ENCODE measurements at regions not wholly inside any gene's neighbourhood (a gene's known extent, or its start where the extent isn't known, plus 50 kb on each side); places are given as distances from the start of the nearest gene placed in this dataset.

DNA sequence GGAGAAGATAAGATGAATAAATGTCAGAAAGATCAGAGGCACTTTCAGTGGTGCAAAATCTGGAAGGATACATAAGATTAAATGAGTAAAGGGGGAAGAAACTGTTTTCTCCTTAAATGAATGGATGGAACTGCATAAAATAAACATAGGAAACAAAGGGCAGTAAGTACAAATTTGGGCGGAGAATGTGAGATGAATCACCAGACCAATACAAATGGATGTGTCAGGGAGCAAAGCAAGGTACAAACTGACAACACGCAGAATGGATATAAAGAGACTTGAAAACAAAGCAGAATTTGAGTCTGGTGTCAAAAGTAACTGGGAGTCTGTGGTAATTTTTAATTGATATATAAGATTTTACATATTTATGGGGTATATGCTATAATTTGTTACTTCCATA is 175.3 kb upstream of the PCDH18 start:
- peaks cover 3% of the 10 kb centered on the region for H3K36me3 Mint-ChIP-seq (ENCODE audit: low read depth)
- DNase-seq (ENCODE audit: low read depth, low spot score): no peak
- H3K4me1 Mint-ChIP-seq: peaks cover 13% of the 10 kb centered on the region
- H3K27me3 Mint-ChIP-seq (ENCODE audit: low read depth): no peaks in the 10 kb centered on the region
- H3K9me3 Mint-ChIP-seq: peaks cover 2% of the 10 kb centered on the region
- no peak overlapping the region for H3K27ac Mint-ChIP-seq (ENCODE audit: unreplicated experiment)
- TF ChIP-seq, protein P1, sequence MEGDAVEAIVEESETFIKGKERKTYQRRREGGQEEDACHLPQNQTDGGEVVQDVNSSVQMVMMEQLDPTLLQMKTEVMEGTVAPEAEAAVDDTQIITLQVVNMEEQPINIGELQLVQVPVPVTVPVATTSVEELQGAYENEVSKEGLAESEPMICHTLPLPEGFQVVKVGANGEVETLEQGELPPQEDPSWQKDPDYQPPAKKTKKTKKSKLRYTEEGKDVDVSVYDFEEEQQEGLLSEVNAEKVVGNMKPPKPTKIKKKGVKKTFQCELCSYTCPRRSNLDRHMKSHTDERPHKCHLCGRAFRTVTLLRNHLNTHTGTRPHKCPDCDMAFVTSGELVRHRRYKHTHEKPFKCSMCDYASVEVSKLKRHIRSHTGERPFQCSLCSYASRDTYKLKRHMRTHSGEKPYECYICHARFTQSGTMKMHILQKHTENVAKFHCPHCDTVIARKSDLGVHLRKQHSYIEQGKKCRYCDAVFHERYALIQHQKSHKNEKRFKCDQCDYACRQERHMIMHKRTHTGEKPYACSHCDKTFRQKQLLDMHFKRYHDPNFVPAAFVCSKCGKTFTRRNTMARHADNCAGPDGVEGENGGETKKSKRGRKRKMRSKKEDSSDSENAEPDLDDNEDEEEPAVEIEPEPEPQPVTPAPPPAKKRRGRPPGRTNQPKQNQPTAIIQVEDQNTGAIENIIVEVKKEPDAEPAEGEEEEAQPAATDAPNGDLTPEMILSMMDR (conservative IDR thresholded peaks at IDR 0.05): no peak
- H3K4me3 Mint-ChIP-seq: no peak overlapping the region

DNA sequence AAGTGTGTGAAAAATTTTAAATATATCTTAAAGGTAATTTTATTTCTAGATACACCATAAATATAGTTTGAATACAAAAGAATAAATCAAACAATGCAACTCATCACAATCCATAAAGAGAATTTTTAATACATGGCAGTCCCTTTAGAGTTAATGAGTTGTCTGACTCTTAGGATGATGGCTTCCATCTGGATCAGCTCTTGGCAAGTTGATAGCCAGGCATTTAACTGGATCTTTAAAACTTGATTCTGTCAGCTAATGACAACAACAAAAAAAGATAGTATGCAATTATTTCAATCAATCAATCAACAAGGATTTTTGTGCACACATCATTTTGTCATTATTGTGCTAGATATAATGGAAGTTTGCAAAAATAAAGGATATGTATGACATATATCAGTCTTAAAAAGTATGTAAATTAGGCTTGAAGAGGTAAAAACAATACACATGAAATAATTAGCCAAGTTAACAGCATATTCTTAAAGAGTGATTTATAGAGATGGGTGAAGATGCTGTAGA is 174.9 kb upstream of the PCDH18 start:
- H3K27ac Mint-ChIP-seq (ENCODE audit: unreplicated experiment): no peak overlapping the region
- TF ChIP-seq, protein P1 (conservative IDR thresholded peaks at IDR 0.05): no peak
- no peaks in the 10 kb centered on the region for H3K27me3 Mint-ChIP-seq (ENCODE audit: low read depth)
- peaks cover 3% of the 10 kb centered on the region for H3K36me3 Mint-ChIP-seq (ENCODE audit: low read depth)
- no peak for DNase-seq (ENCODE audit: low read depth, low spot score)
- peaks cover 13% of the 10 kb centered on the region for H3K4me1 Mint-ChIP-seq
- no peak overlapping the region for H3K4me3 Mint-ChIP-seq
- peaks cover 2% of the 10 kb centered on the region for H3K9me3 Mint-ChIP-seq

DNA sequence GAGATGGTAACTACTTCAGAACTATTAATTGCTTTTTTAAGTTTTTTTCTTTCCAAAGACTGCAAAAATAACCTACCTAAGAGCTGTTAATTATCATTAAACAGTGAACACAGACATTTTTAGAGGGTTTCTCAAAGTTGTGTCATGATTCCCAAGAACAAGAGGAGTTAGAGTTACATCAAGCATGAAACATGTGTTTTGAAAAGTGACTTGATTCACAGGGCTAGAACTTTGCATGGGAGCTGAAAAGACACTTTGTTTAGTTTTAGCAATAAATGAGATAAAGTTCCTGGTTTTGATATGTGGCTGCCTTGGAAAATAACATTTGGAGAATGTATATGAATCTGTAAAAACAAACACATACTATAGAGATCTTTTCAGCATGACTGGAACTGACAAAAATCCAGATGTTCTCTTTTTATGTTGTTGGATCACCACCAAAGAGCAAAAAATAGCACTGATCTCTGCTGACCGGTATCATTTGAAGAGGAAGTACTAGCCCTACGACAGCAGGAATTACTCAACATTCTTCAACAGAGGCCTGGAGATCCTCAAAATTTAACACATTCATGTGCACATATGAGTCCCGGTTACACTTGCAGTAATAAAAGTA is 173.0 kb upstream of the PCDH18 start:
- DNase-seq (ENCODE audit: low read depth, low spot score): no peak
- Mint-ChIP-seq H3K27ac (ENCODE audit: unreplicated experiment) (no peak overlapping the region), H3K27me3 (ENCODE audit: low read depth) (no peaks in the 10 kb centered on the region), H3K9me3 (peaks cover 5% of the 10 kb centered on the region), H3K4me1 (peaks cover 13% of the 10 kb centered on the region), H3K4me3 (no peak overlapping the region), H3K36me3 (ENCODE audit: low read depth) (peaks cover 9% of the 10 kb centered on the region)
- TF ChIP-seq, protein P1 (conservative IDR thresholded peaks at IDR 0.05): no peak

DNA sequence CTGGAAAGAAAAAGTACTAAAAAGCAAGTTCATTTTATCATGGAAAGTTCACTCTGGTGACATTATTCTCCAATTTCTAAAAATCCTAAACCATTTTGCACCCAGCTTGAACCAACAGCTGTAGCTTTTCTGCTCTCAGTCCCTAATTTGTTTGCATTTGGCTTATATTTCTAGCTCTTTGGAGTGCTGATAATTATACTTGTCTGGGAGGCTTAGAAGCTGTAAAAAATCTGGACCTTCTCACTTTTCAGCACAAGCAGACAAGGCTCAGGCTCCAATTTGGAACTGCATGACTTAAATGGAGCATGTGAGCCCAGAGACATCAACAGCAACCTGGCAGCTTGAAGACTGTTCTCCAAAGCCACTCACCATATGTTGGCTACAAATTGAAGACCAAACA is 170.9 kb upstream of the PCDH18 start:
- H3K27me3 Mint-ChIP-seq (ENCODE audit: low read depth): no peaks in the 10 kb centered on the region
- DNase-seq (ENCODE audit: low read depth, low spot score): no peak
- H3K4me1 Mint-ChIP-seq: peaks cover 13% of the 10 kb centered on the region
- peaks cover 10% of the 10 kb centered on the region for H3K36me3 Mint-ChIP-seq (ENCODE audit: low read depth)
- H3K27ac Mint-ChIP-seq (ENCODE audit: unreplicated experiment): no peak overlapping the region
- H3K9me3 Mint-ChIP-seq: peaks cover 12% of the 10 kb centered on the region
- TF ChIP-seq, protein P1 (conservative IDR thresholded peaks at IDR 0.05): no peak
- H3K4me3 Mint-ChIP-seq: no peak overlapping the region

DNA sequence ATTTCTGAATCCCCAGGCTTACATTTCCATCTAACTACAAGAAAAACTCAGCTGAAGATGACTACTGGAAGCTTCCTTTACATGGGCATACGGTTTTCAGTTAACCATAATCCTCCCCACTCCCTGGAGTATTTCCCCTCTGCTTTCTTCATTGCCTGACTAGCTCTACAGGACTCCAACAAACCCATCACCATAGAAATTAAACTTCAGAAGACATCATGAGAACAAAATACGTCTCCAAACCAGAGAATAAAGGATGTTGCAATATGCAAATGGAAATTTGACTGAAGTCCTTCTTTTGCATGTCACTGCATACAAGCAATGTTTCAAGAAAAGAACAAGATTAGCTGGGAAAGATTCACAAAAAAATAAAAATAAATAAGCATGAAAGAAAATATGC is 170.2 kb upstream of the PCDH18 start:
- H3K36me3 Mint-ChIP-seq (ENCODE audit: low read depth): peaks cover 7% of the 10 kb centered on the region
- no peaks in the 10 kb centered on the region for H3K27me3 Mint-ChIP-seq (ENCODE audit: low read depth)
- no peak overlapping the region for H3K27ac Mint-ChIP-seq (ENCODE audit: unreplicated experiment)
- no peak for DNase-seq (ENCODE audit: low read depth, low spot score)
- H3K4me1 Mint-ChIP-seq: peaks cover 11% of the 10 kb centered on the region
- TF ChIP-seq, protein P1 (conservative IDR thresholded peaks at IDR 0.05): no peak
- peaks cover 12% of the 10 kb centered on the region for H3K9me3 Mint-ChIP-seq
- H3K4me3 Mint-ChIP-seq: no peak overlapping the region

All from neural crest cell (in vitro differentiated cells).